Glutamatergic neuron (in vitro differentiated cells): ENCODE measurements at regions not wholly inside any gene's neighbourhood (a gene's known extent, or its start where the extent isn't known, plus 50 kb on each side); places are given as distances from the start of the nearest gene placed in this dataset.

Experiments used
- DNase-seq: peaks from one replicate; pipeline ENCODE4 v3.0.0; 2022
- H3K27ac Mint-ChIP-seq: one replicate; pipeline ENCODE4 v1.8.0; 2020; ENCODE audit warnings: mild to moderate bottlenecking, mixed read lengths, inconsistent platforms; ENCODE audit not compliant: unreplicated experiment
- H3K27me3 Mint-ChIP-seq: one replicate; pipeline ENCODE4 v1.8.0; 2020; ENCODE audit warnings: mild to moderate bottlenecking, moderate library complexity, mixed read lengths, inconsistent platforms; ENCODE audit not compliant: unreplicated experiment
- H3K36me3 Mint-ChIP-seq: one replicate; pipeline ENCODE4 v1.8.0; 2020; ENCODE audit warnings: mild to moderate bottlenecking, mixed read lengths, inconsistent platforms; ENCODE audit not compliant: unreplicated experiment
- H3K4me1 Mint-ChIP-seq: one replicate; pipeline ENCODE4 v1.8.0; 2020; ENCODE audit warnings: mild to moderate bottlenecking, low read depth, mixed read lengths, inconsistent platforms; ENCODE audit not compliant: unreplicated experiment
- H3K4me3 Mint-ChIP-seq: one replicate; pipeline ENCODE4 v1.8.0; 2020; ENCODE audit warnings: mild to moderate bottlenecking, mixed read lengths, inconsistent platforms; ENCODE audit not compliant: unreplicated experiment
- H3K9me3 Mint-ChIP-seq: one replicate; pipeline ENCODE4 v1.8.0; 2020; ENCODE audit warnings: mild to moderate bottlenecking, moderate library complexity, mixed read lengths, inconsistent platforms; ENCODE audit not compliant: unreplicated experiment
- TF ChIP-seq, protein P1 (sequence below): fragments of 200-600 bp; sonication (generic); IDR thresholded peaks from one replicate; pipeline ENCODE4 v1.5.0; 2021; ENCODE audit not compliant: partially characterized antibody, unreplicated experiment

GRCh38 chr4:110792036-110792435 is 169.2 kb upstream of the PITX2 start:
- TF ChIP-seq, protein P1, sequence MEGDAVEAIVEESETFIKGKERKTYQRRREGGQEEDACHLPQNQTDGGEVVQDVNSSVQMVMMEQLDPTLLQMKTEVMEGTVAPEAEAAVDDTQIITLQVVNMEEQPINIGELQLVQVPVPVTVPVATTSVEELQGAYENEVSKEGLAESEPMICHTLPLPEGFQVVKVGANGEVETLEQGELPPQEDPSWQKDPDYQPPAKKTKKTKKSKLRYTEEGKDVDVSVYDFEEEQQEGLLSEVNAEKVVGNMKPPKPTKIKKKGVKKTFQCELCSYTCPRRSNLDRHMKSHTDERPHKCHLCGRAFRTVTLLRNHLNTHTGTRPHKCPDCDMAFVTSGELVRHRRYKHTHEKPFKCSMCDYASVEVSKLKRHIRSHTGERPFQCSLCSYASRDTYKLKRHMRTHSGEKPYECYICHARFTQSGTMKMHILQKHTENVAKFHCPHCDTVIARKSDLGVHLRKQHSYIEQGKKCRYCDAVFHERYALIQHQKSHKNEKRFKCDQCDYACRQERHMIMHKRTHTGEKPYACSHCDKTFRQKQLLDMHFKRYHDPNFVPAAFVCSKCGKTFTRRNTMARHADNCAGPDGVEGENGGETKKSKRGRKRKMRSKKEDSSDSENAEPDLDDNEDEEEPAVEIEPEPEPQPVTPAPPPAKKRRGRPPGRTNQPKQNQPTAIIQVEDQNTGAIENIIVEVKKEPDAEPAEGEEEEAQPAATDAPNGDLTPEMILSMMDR: no peak
- Mint-ChIP-seq H3K27ac (no peak overlapping the region), H3K9me3 (no peaks in the 10 kb centered on the region), H3K4me1 (peaks cover 10% of the 10 kb centered on the region), H3K36me3 (no peaks in the 10 kb centered on the region), H3K4me3 (no peak overlapping the region), H3K27me3 (no peaks in the 10 kb centered on the region)
- no peak for DNase-seq

DNA sequence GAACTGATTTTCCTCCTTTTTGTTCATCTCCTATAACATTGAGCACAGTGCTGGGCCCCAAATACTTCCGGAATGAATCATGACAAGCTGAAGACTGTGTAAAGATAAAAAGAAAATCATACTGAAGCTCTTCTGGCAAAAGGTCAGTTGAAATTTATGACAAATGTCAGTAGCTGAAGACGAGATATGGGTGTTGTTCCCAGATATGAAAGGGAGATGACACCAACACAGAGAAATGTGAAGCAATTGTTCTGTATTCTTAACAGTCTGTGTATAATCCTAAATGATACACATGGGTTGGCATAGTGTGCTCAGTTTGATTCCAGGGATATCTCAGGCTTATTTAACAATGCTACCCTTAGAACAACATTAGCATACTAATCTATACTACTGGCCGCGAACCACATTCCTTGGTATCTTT is 170.5 kb upstream of the PITX2 start:
- H3K4me1 Mint-ChIP-seq: peaks cover 13% of the 10 kb centered on the region
- H3K27ac Mint-ChIP-seq: no peak overlapping the region
- H3K36me3 Mint-ChIP-seq: no peaks in the 10 kb centered on the region
- H3K27me3 Mint-ChIP-seq: no peaks in the 10 kb centered on the region
- no peak for DNase-seq
- TF ChIP-seq, protein P1: no peak
- H3K9me3 Mint-ChIP-seq: peaks cover 2% of the 10 kb centered on the region
- no peak overlapping the region for H3K4me3 Mint-ChIP-seq

DNA sequence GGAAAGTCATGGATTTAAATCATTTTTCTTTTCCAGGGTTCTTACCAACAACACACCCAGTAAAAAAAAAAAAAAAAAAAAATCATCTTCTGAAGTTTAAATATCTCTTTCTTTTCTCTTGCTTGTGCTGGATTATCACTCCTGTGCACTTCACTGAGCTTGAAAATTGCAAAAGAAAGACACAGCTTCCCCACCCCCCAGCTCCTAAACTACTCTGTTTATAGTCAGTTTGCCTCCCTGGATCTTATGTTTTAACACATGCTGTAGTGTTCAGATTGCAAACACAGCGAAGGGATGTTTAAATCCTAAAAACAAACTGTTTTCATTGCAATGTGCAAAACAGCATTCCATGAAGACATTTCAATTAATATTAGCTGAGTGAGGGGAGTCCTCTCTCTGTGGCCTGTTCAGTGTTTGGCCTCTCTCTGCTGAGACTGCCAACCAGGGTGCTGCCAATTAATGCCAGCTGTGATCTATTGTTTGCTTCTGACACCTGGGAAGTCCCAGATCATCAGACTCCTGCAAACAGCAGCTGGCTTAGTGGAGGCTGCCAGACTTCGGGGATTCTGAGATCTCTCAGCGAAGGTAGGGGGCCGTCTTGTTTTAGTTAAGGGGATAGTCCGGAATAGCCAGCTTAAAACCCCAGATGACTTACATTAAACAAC is 171.1 kb upstream of the PITX2 start:
- no peak overlapping the region for H3K4me3 Mint-ChIP-seq
- peak; percentile 14 for DNase-seq
- peaks cover 13% of the 10 kb centered on the region for H3K4me1 Mint-ChIP-seq
- H3K27me3 Mint-ChIP-seq: no peaks in the 10 kb centered on the region
- TF ChIP-seq, protein P1: no peak
- no peaks in the 10 kb centered on the region for H3K36me3 Mint-ChIP-seq
- H3K9me3 Mint-ChIP-seq: peaks cover 2% of the 10 kb centered on the region
- H3K27ac Mint-ChIP-seq: no peak overlapping the region

GRCh38 chr4:110795971-110796370 is 173.1 kb upstream of the PITX2 start:
- Mint-ChIP-seq H3K9me3 (peaks cover 2% of the 10 kb centered on the region), H3K4me1 (peaks cover 13% of the 10 kb centered on the region), H3K36me3 (no peaks in the 10 kb centered on the region), H3K27ac (no peak overlapping the region), H3K27me3 (no peaks in the 10 kb centered on the region), H3K4me3 (no peak overlapping the region)
- DNase-seq: no peak
- TF ChIP-seq, protein P1: no peak

GRCh38 chr4:110797486-110797885 is 174.6 kb upstream of the PITX2 start:
- H3K9me3 Mint-ChIP-seq: peaks cover 2% of the 10 kb centered on the region
- H3K4me3 Mint-ChIP-seq: no peak overlapping the region
- no peaks in the 10 kb centered on the region for H3K27me3 Mint-ChIP-seq
- TF ChIP-seq, protein P1: no peak
- no peak for DNase-seq
- H3K4me1 Mint-ChIP-seq: peaks cover 13% of the 10 kb centered on the region
- no peak overlapping the region for H3K27ac Mint-ChIP-seq
- H3K36me3 Mint-ChIP-seq: no peaks in the 10 kb centered on the region
